Gastrocnemius medialis (tissue), 4 donors: ENCODE measurements at regions not wholly inside any gene's neighbourhood (a gene's known extent, or its start where the extent isn't known, plus 50 kb on each side); places are given as distances from the start of the nearest gene placed in this dataset.

Source experiments
- CTCF ChIP-seq, 5 experiments: fragments of 450-650 bp in 3 of 5; fragments of 200-600 bp in 2 of 5; sonication (generic) in 2 of 5; IDR thresholded peaks in 4 of 5; conservative IDR thresholded peaks in 1 of 5; 1 replicate in 4 of 5; 2 replicates in 1 of 5; pipeline ENCODE4 v1.5.1; 2016 to 2019; ENCODE audit warnings: antibody characterized with exemption in 5 of 5, mild to moderate bottlenecking in 3 of 5, moderate library complexity in 3 of 5
- POLR2A ChIP-seq, 2 donors: fragments of 450-650 bp; IDR thresholded peaks; one replicate each; pipeline ENCODE4 v1.6.1; 2017; ENCODE audit warnings: antibody characterized with exemption in 2 of 2, mild to moderate bottlenecking in 2 of 2, moderate library complexity in 2 of 2

GRCh38 chr7:13724977-13725566, 264.4 kb downstream of the ETV1 start:
- TF ChIP-seq POLR2A (IDR thresholded peaks at IDR 0.05) (no peak), CTCF (IDR thresholded peaks at IDR 0.05 in 4 of 5, conservative IDR thresholded peaks at IDR 0.05 in 1 of 5) (no peak)
